ENCODE measurements at regions not wholly inside any gene's neighbourhood (a gene's known extent, or its start where the extent isn't known, plus 50 kb on each side); places are given as distances from the start of the nearest gene placed in this dataset.

GRCh38 chr12:18895540-18895939, 157.6 kb downstream of the CAPZA3 start:
- dilution Hi-C loops (cut with MboI; ENCODE audit: extremely low pct_ligation_motif_present, low sequenced_read_pairs) (no loop called here), intact Hi-C loops (cut with micrococcal nuclease) (no loop called here)
- Histone ChIP-seq H2AFZ (ENCODE audit: low read depth, low read length) (no peak overlapping the region), H3K36me3 (ENCODE audit: control insufficient read depth in 2 of 2, extremely low read depth in 1 of 2, insufficient read depth in 2 of 2, low read length in 2 of 2) (no peaks in the 10 kb centered on the region), H3K4me3 (replicated peaks in 1 of 3; ENCODE audit: insufficient read depth in 1 of 3, low read depth in 1 of 3, low read length in 3 of 3) (no peak overlapping the region), H3K27me3 (ENCODE audit: control insufficient read depth in 2 of 2, insufficient read depth in 2 of 2, low read length in 2 of 2) (no peaks in the 10 kb centered on the region), H3K79me2 (ENCODE audit: control insufficient read depth, insufficient read depth, low read length) (no peaks in the 10 kb centered on the region), H3K9me1 (replicated peaks; ENCODE audit: control insufficient read depth, extremely low read depth, insufficient read depth, low read length) (no peaks in the 10 kb centered on the region), H3K4me2 (ENCODE audit: insufficient read depth, low read length) (no peak overlapping the region), H4K20me1 (replicated peaks; ENCODE audit: control insufficient read depth, extremely low read depth, insufficient read depth, low read length) (no peaks in the 10 kb centered on the region), H3K9me3 (replicated peaks; ENCODE audit: control insufficient read depth, insufficient read depth, low read length) (no peaks in the 10 kb centered on the region), H3K9ac (replicated peaks; ENCODE audit: extremely low read depth, insufficient read depth, low read length) (no peak overlapping the region), H3K4me1 (ENCODE audit: control insufficient read depth, extremely low read depth, insufficient read depth, low read length) (no peaks in the 10 kb centered on the region), H3K27ac (ENCODE audit: insufficient read depth, low read depth, low read length) (no peak overlapping the region)
- FAIRE-seq (no peak), DNase-seq (ENCODE audit: low read depth, low spot score) (no peak)
- TF ChIP-seq CTCF (IDR thresholded peaks at IDR 0.05; ENCODE audit: extremely low read depth in 1 of 2, insufficient read depth in 1 of 2, low read depth in 1 of 2, low read length in 2 of 2) (no peak), JUN (IDR thresholded peaks at IDR 0.05; ENCODE audit: borderline replicate concordance, insufficient read depth, insufficient read length, low read depth) (no peak), POLR2AphosphoS5 (IDR thresholded peaks at IDR 0.05; ENCODE audit: insufficient read depth, low read depth, low read length) (no peak), FOS (IDR thresholded peaks at IDR 0.05; ENCODE audit: borderline replicate concordance, insufficient read depth, low read length) (no peak), EZH2 (IDR thresholded peaks at IDR 0.05; ENCODE audit: borderline replicate concordance, low read depth, low read length, severe bottlenecking) (no peak), GATA2 (IDR thresholded peaks at IDR 0.05; ENCODE audit: insufficient read depth, insufficient read length, low read depth, low read length) (no peak), MYC (IDR thresholded peaks at IDR 0.05; ENCODE audit: low read depth, low read length) (no peak)
- TF ChIP-seq, protein P1, sequence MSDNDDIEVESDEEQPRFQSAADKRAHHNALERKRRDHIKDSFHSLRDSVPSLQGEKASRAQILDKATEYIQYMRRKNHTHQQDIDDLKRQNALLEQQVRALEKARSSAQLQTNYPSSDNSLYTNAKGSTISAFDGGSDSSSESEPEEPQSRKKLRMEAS (IDR thresholded peaks at IDR 0.05; ENCODE audit: insufficient read depth, insufficient read length): no peak
- POLR2A ChIA-PET: no interaction called here
- CTCF ChIA-PET: no interaction called here
- no TSS peak for BruUV-seq (replicated peaks)
